ENCODE measurements at regions not wholly inside any gene's neighbourhood (a gene's known extent, or its start where the extent isn't known, plus 50 kb on each side); places are given as distances from the start of the nearest gene placed in this dataset.

GRCh38 chr10:33396279-33396678 lies 61.8 kb upstream of the NRP1 start:
- no TSS peak for BruUV-seq (replicated peaks)
- CTCF ChIA-PET = no interaction called here

GRCh38 chr10:33395201-33395600 lies 60.7 kb upstream of the NRP1 start:
- Histone ChIP-seq H3K4me1 (peaks cover 26% of the 10 kb centered on the region), H3K9me3 (peaks cover 14% of the 10 kb centered on the region), H3K4me3 (ENCODE audit: low read depth, low read length) (no peak overlapping the region), H3K36me3 (ENCODE audit: control insufficient read depth, insufficient read depth, low read length) (no peaks in the 10 kb centered on the region), H3K27me3 (replicated peaks; ENCODE audit: control insufficient read depth, insufficient read depth, low read length) (no peaks in the 10 kb centered on the region)
- no peak overlapping the region for H3K27ac Mint-ChIP-seq (ENCODE audit: unreplicated experiment)
- H3K4me1 Mint-ChIP-seq (ENCODE audit: low read depth, unreplicated experiment) = no peaks in the 10 kb centered on the region
- BruUV-seq (replicated peaks) = no TSS peak
- DNase-seq = no peak
- intact Hi-C loops (cut with micrococcal nuclease; ENCODE audit: unreplicated experiment) = no loop called here
- TF ChIP-seq CTCF (IDR thresholded peaks at IDR 0.05; ENCODE audit: insufficient read depth in 1 of 2, low read depth in 1 of 2, low read length in 1 of 2, severe bottlenecking in 1 of 2, unreplicated experiment in 1 of 2) = no peak
- ChIA-PET POLR2A (no interaction called here), CTCF (no interaction called here)
- no peaks in the 10 kb centered on the region for H3K27me3 Mint-ChIP-seq (ENCODE audit: insufficient read depth, unreplicated experiment)
- peaks cover 21% of the 10 kb centered on the region for H3K9me3 Mint-ChIP-seq (ENCODE audit: unreplicated experiment)
- H3K4me3 Mint-ChIP-seq (ENCODE audit: unreplicated experiment) = no peak overlapping the region
- H3K36me3 Mint-ChIP-seq (ENCODE audit: insufficient read depth, unreplicated experiment) = no peaks in the 10 kb centered on the region

More at GRCh38 chr10:33396279-33396678, 61.8 kb upstream of the NRP1 start:
- Histone ChIP-seq H3K9me3 (peaks cover 14% of the 10 kb centered on the region), H3K4me3 (ENCODE audit: low read depth, low read length) (no peak overlapping the region), H3K4me1 (peaks cover 15% of the 10 kb centered on the region), H3K36me3 (ENCODE audit: control insufficient read depth, insufficient read depth, low read length) (no peaks in the 10 kb centered on the region), H3K27me3 (replicated peaks; ENCODE audit: control insufficient read depth, insufficient read depth, low read length) (no peaks in the 10 kb centered on the region)
- Mint-ChIP-seq H3K27me3 (ENCODE audit: insufficient read depth, unreplicated experiment) (no peaks in the 10 kb centered on the region), H3K36me3 (ENCODE audit: insufficient read depth, unreplicated experiment) (no peaks in the 10 kb centered on the region), H3K27ac (ENCODE audit: unreplicated experiment) (no peak overlapping the region), H3K4me3 (ENCODE audit: unreplicated experiment) (no peak overlapping the region), H3K4me1 (ENCODE audit: low read depth, unreplicated experiment) (no peaks in the 10 kb centered on the region), H3K9me3 (ENCODE audit: unreplicated experiment) (peaks cover 21% of the 10 kb centered on the region)
- POLR2A ChIA-PET = no interaction called here
- intact Hi-C loops (cut with micrococcal nuclease; ENCODE audit: unreplicated experiment) = no loop called here
- no peak for TF ChIP-seq CTCF (IDR thresholded peaks at IDR 0.05; ENCODE audit: insufficient read depth in 1 of 2, low read depth in 1 of 2, low read length in 1 of 2, severe bottlenecking in 1 of 2, unreplicated experiment in 1 of 2)
- DNase-seq = no peak

- peaks cover 42% of the 10 kb centered on the region for H3K4me1 ChIP-seq
- no peaks in the 10 kb centered on the region for H3K36me3 ChIP-seq (ENCODE audit: control insufficient read depth, insufficient read depth, low read length)
- Mint-ChIP-seq H3K27ac (ENCODE audit: unreplicated experiment) (no peak overlapping the region), H3K4me1 (ENCODE audit: low read depth, unreplicated experiment) (peaks cover 6% of the 10 kb centered on the region), H3K27me3 (ENCODE audit: insufficient read depth, unreplicated experiment) (no peaks in the 10 kb centered on the region), H3K9me3 (ENCODE audit: unreplicated experiment) (peaks cover 11% of the 10 kb centered on the region), H3K36me3 (ENCODE audit: insufficient read depth, unreplicated experiment) (no peaks in the 10 kb centered on the region), H3K4me3 (ENCODE audit: unreplicated experiment) (no peak overlapping the region)
- intact Hi-C loops (cut with micrococcal nuclease; ENCODE audit: unreplicated experiment) = no loop called here
- H3K27me3 ChIP-seq (replicated peaks; ENCODE audit: control insufficient read depth, insufficient read depth, low read length) = no peaks in the 10 kb centered on the region
- H3K4me3 ChIP-seq (ENCODE audit: low read depth, low read length) = no peak overlapping the region
- H3K9me3 ChIP-seq = peaks cover 13% of the 10 kb centered on the region
- ChIA-PET POLR2A (no interaction called here), CTCF (no interaction called here)
- no TSS peak for BruUV-seq (replicated peaks)
- TF ChIP-seq CTCF (IDR thresholded peaks at IDR 0.05; ENCODE audit: insufficient read depth in 1 of 2, low read depth in 1 of 2, low read length in 1 of 2, severe bottlenecking in 1 of 2, unreplicated experiment in 1 of 2) = no peak
- DNase-seq = no peak
Measured at GRCh38 chr10:33392706-33393105, 58.2 kb upstream of the NRP1 start.

Data from Caco-2 (cell line).